Neural cell (in vitro differentiated cells): ENCODE measurements at regions not wholly inside any gene's neighbourhood (a gene's known extent, or its start where the extent isn't known, plus 50 kb on each side); places are given as distances from the start of the nearest gene placed in this dataset.

Source experiments
- H2AFZ ChIP-seq: fragments of 200-600, 300-800 bp; sonication (generic), shearing (Covaris generic); 2 replicates; pipeline ENCODE4 v1.6.0; 2014; ENCODE audit warnings: low read depth, mild to moderate bottlenecking, antibody characterized with exemption, low read length, moderate library complexity
- H3F3A ChIP-seq: fragments of 200-600 bp; shearing (Covaris generic); 2 replicates; pipeline ENCODE4 v1.6.1; 2016; ENCODE audit warnings: mild to moderate bottlenecking, moderate library complexity, mixed read lengths, antibody characterized with exemption, low read length; ENCODE audit not compliant: insufficient read depth, poor library complexity, severe bottlenecking
- H3K27ac ChIP-seq: fragments of 200-600, 300-800 bp; sonication (generic), shearing (Covaris generic); 2 replicates; pipeline ENCODE4 v1.5.1; 2014; ENCODE audit warnings: mild to moderate bottlenecking, low read length, moderate library complexity
- H3K27me3 ChIP-seq: fragments of 300-800, 200-600 bp; sonication (generic), shearing (Covaris generic); 2 replicates; pipeline ENCODE4 v1.6.0; 2014; ENCODE audit warnings: mild to moderate bottlenecking, low read depth, low read length, moderate library complexity; ENCODE audit not compliant: insufficient read depth
- H3K36me3 ChIP-seq: fragments of 300-800, 200-600 bp; sonication (generic), shearing (Covaris generic); 2 replicates; pipeline ENCODE4 v1.5.1; 2014; ENCODE audit warnings: mild to moderate bottlenecking, antibody characterized with exemption, low read length, moderate library complexity; ENCODE audit not compliant: insufficient read depth
- H3K4me2 ChIP-seq: fragments of 300-800, 200-600 bp; sonication (generic), shearing (Covaris generic); 2 replicates; pipeline ENCODE4 v1.6.0; 2014; ENCODE audit warnings: mild to moderate bottlenecking, low read length
- H3K4me3 ChIP-seq: fragments of 300-800, 200-600 bp; sonication (generic), shearing (Covaris generic); 2 replicates; pipeline ENCODE4 v1.5.1; 2014; ENCODE audit warnings: mild to moderate bottlenecking, low read length, moderate library complexity
- H3K79me2 ChIP-seq: fragments of 200-600 bp; shearing (Covaris generic); replicated peaks from 2 replicates; pipeline ENCODE4 v1.6.0; 2014; ENCODE audit warnings: mild to moderate bottlenecking, low read length, moderate library complexity; ENCODE audit not compliant: insufficient read depth
- H3K9ac ChIP-seq: fragments of 300-800, 200-600 bp; sonication (generic), shearing (Covaris generic); 2 replicates; pipeline ENCODE4 v1.6.1; 2016; ENCODE audit warnings: mild to moderate bottlenecking, low read length, mixed read lengths
- H3K9me2 ChIP-seq: fragments of 200-600 bp; shearing (Covaris generic); 2 replicates; pipeline ENCODE4 v1.6.1; 2016; ENCODE audit warnings: mild to moderate bottlenecking, low read length, mixed read lengths; ENCODE audit not compliant: insufficient read depth
- H3K9me3 ChIP-seq: fragments of 200-600, 300-800 bp; sonication (generic), shearing (Covaris generic); 2 replicates; pipeline ENCODE4 v1.6.1; 2016; ENCODE audit warnings: mild to moderate bottlenecking, mixed run types, low read length, moderate library complexity, mixed read lengths
- H4K20me1 ChIP-seq: fragments of 200-600 bp; shearing (Covaris generic); 2 replicates; pipeline ENCODE4 v1.6.1; 2016; ENCODE audit warnings: mild to moderate bottlenecking, mixed run types; ENCODE audit not compliant: insufficient read depth
- CTCF ChIP-seq: fragments of 450-650 bp; IDR thresholded peaks from 2 replicates; pipeline ENCODE4 v1.5.1; 2014; ENCODE audit warnings: antibody characterized with exemption, mild to moderate bottlenecking, moderate library complexity; ENCODE audit not compliant: poor library complexity, severe bottlenecking
- EP300 ChIP-seq: fragments of 450-650 bp; conservative IDR thresholded peaks from 2 replicates; pipeline ENCODE4 v1.6.1; 2014; ENCODE audit warnings: antibody characterized with exemption, mild to moderate bottlenecking, moderate library complexity; ENCODE audit not compliant: poor library complexity, severe bottlenecking
- EZH2 ChIP-seq: fragments of 200-600, 300-800 bp; shearing (Covaris generic), sonication (generic); IDR thresholded peaks from 2 replicates; pipeline ENCODE4 v1.6.1; 2014; ENCODE audit warnings: antibody characterized with exemption, low read length, borderline replicate concordance, mild to moderate bottlenecking; ENCODE audit not compliant: insufficient read depth, poor library complexity, severe bottlenecking
- MXI1 ChIP-seq: fragments of 450-650 bp; conservative IDR thresholded peaks from 2 replicates; pipeline ENCODE4 v1.6.1; 2014; ENCODE audit warnings: antibody characterized with exemption, mild to moderate bottlenecking; ENCODE audit not compliant: poor library complexity, severe bottlenecking
- POLR2AphosphoS5 ChIP-seq: IDR thresholded peaks from 2 replicates; pipeline ENCODE4 v1.6.1; 2012
- RAD21 ChIP-seq: fragments of 450-650 bp; conservative IDR thresholded peaks from 2 replicates; pipeline ENCODE4 v1.6.1; 2014; ENCODE audit warnings: antibody characterized with exemption, mild to moderate bottlenecking, moderate library complexity
- REST ChIP-seq: IDR thresholded peaks from 2 replicates; pipeline ENCODE4 v1.6.1; 2012; ENCODE audit warnings: borderline replicate concordance
- SMC3 ChIP-seq: fragments of 450-650 bp; conservative IDR thresholded peaks from 2 replicates; pipeline ENCODE4 v1.6.1; 2014; ENCODE audit warnings: antibody characterized with exemption, mild to moderate bottlenecking, moderate library complexity; ENCODE audit not compliant: poor library complexity
- TAF1 ChIP-seq: IDR thresholded peaks from 2 replicates; pipeline ENCODE4 v1.6.1; 2012; ENCODE audit warnings: low read depth

DNA sequence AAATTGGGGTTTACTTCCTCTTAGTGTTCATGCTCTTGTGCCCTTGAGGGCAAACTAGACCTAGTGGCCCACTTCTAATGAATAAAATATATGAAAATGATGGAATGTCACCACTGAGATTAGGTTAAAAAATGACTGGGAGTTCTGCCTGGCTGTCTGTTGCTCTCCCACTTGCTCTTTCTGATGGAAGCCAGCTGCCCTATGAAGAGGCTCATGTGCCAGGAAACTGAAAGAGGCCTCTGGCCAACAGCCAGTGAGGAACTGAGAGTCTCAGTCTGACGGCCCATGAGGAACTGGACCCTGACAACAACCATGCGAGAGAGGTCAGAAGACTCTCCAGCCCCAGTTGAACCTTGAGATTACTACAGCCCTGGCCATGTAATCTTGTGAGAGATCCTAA lies 107.1 kb upstream of the FHIT start:
- TF ChIP-seq EP300 (no peak), POLR2AphosphoS5 (no peak), RAD21 (no peak), SMC3 (no peak), EZH2 (no peak), TAF1 (no peak), REST (no peak), MXI1 (no peak), CTCF (no peak)
- no peak overlapping the region for H3K4me3 ChIP-seq
- no peaks in the 10 kb centered on the region for H3K79me2 ChIP-seq
- H2AFZ ChIP-seq: no peak overlapping the region
- H3K9me2 ChIP-seq: no peaks in the 10 kb centered on the region
- no peaks in the 10 kb centered on the region for H3K36me3 ChIP-seq
- no peaks in the 10 kb centered on the region for H3F3A ChIP-seq
- no peak overlapping the region for H3K9ac ChIP-seq
- H4K20me1 ChIP-seq: no peaks in the 10 kb centered on the region
- H3K27me3 ChIP-seq: no peaks in the 10 kb centered on the region
- H3K27ac ChIP-seq: peak overlapping the region; percentile 28
- no peaks in the 10 kb centered on the region for H3K9me3 ChIP-seq
- H3K4me2 ChIP-seq: no peak overlapping the region

- no peak overlapping the region for H3K4me3 ChIP-seq
- H2AFZ ChIP-seq: no peak overlapping the region
- H3F3A ChIP-seq: no peaks in the 10 kb centered on the region
- no peak for TF ChIP-seq REST
- TF ChIP-seq SMC3: no peak
- no peak for TF ChIP-seq EZH2
- TF ChIP-seq EP300: no peak
- no peak for TF ChIP-seq TAF1
- no peak for TF ChIP-seq RAD21
- no peaks in the 10 kb centered on the region for H3K27me3 ChIP-seq
- no peak overlapping the region for H3K9ac ChIP-seq
- H3K4me2 ChIP-seq: no peak overlapping the region
- H3K27ac ChIP-seq: no peak overlapping the region
- H3K9me3 ChIP-seq: no peaks in the 10 kb centered on the region
- H3K9me2 ChIP-seq: no peaks in the 10 kb centered on the region
- H3K79me2 ChIP-seq: no peaks in the 10 kb centered on the region
- H3K36me3 ChIP-seq: no peaks in the 10 kb centered on the region
- H4K20me1 ChIP-seq: no peaks in the 10 kb centered on the region
These were observed 109.2 kb upstream of the FHIT start for GRCh38 chr3:61360297-61360965.
